ENCODE measurements at regions not wholly inside any gene's neighbourhood (a gene's known extent, or its start where the extent isn't known, plus 50 kb on each side); places are given as distances from the start of the nearest gene placed in this dataset.

GRCh38 chr13:33707449-33707848, 110.5 kb upstream of the RFC3 start:
- no peaks in the 10 kb centered on the region for H3K27me3 ChIP-seq (replicated peaks; ENCODE audit: insufficient read depth, low read length)
- H3K4me3 ChIP-seq (ENCODE audit: low read length) = no peak overlapping the region
- no peaks in the 10 kb centered on the region for H3K9me3 ChIP-seq (replicated peaks; ENCODE audit: insufficient read depth, low read length)
- H3K27ac ChIP-seq (ENCODE audit: low read length) = no peak overlapping the region
- no peaks in the 10 kb centered on the region for H3K9me2 ChIP-seq (replicated peaks; ENCODE audit: insufficient read depth, low read length)
- H2AFZ ChIP-seq (ENCODE audit: low read length) = no peak overlapping the region
- H3K9ac ChIP-seq (ENCODE audit: low read length) = no peak overlapping the region
- no peaks in the 10 kb centered on the region for H3K79me2 ChIP-seq (ENCODE audit: low read length)
- H4K20me1 ChIP-seq (ENCODE audit: insufficient read depth, low read length) = no peaks in the 10 kb centered on the region
- H3F3A ChIP-seq (ENCODE audit: insufficient read depth, low read length) = no peaks in the 10 kb centered on the region
- no peak overlapping the region for H3K4me2 ChIP-seq (ENCODE audit: low read depth, low read length)
- no peak for DNase-seq
- TF ChIP-seq EZH2phosphoT487 (IDR thresholded peaks at IDR 0.05; ENCODE audit: low read length) (no peak), EZH2 (optimal IDR thresholded peaks at IDR 0.05; ENCODE audit: low read depth, low read length) (no peak), CTCF (IDR thresholded peaks at IDR 0.05; ENCODE audit: low read length) (no peak)
- H3K36me3 ChIP-seq (replicated peaks; ENCODE audit: insufficient read depth, low read length) = no peaks in the 10 kb centered on the region
- H3K4me1 ChIP-seq (ENCODE audit: low read length) = no peaks in the 10 kb centered on the region

- no peaks in the 10 kb centered on the region for H3K9me2 ChIP-seq (replicated peaks; ENCODE audit: insufficient read depth, low read length)
- no peaks in the 10 kb centered on the region for H3K4me1 ChIP-seq (ENCODE audit: low read length)
- no peaks in the 10 kb centered on the region for H4K20me1 ChIP-seq (ENCODE audit: insufficient read depth, low read length)
- no peak overlapping the region for H3K4me3 ChIP-seq (ENCODE audit: low read length)
- no peaks in the 10 kb centered on the region for H3K36me3 ChIP-seq (replicated peaks; ENCODE audit: insufficient read depth, low read length)
- TF ChIP-seq CTCF (IDR thresholded peaks at IDR 0.05; ENCODE audit: low read length) (no peak), EZH2 (optimal IDR thresholded peaks at IDR 0.05; ENCODE audit: low read depth, low read length) (no peak), EZH2phosphoT487 (IDR thresholded peaks at IDR 0.05; ENCODE audit: low read length) (no peak)
- H3K9me3 ChIP-seq (replicated peaks; ENCODE audit: insufficient read depth, low read length) = no peaks in the 10 kb centered on the region
- H3K27me3 ChIP-seq (replicated peaks; ENCODE audit: insufficient read depth, low read length) = no peaks in the 10 kb centered on the region
- no peak overlapping the region for H2AFZ ChIP-seq (ENCODE audit: low read length)
- no peak for DNase-seq
- no peaks in the 10 kb centered on the region for H3F3A ChIP-seq (ENCODE audit: insufficient read depth, low read length)
- H3K27ac ChIP-seq (ENCODE audit: low read length) = no peak overlapping the region
- no peaks in the 10 kb centered on the region for H3K79me2 ChIP-seq (ENCODE audit: low read length)
- no peak overlapping the region for H3K4me2 ChIP-seq (ENCODE audit: low read depth, low read length)
- no peak overlapping the region for H3K9ac ChIP-seq (ENCODE audit: low read length)
These were observed 107.0 kb upstream of the RFC3 start for GRCh38 chr13:33710924-33711323.

GRCh38 chr13:33711436-33711835, 106.5 kb upstream of the RFC3 start:
- H3K9ac ChIP-seq (ENCODE audit: low read length) = no peak overlapping the region
- no peak overlapping the region for H2AFZ ChIP-seq (ENCODE audit: low read length)
- no peaks in the 10 kb centered on the region for H3K79me2 ChIP-seq (ENCODE audit: low read length)
- H3F3A ChIP-seq (ENCODE audit: insufficient read depth, low read length) = no peaks in the 10 kb centered on the region
- no peak for DNase-seq
- no peaks in the 10 kb centered on the region for H3K9me2 ChIP-seq (replicated peaks; ENCODE audit: insufficient read depth, low read length)
- H3K4me3 ChIP-seq (ENCODE audit: low read length) = no peak overlapping the region
- no peaks in the 10 kb centered on the region for H3K4me1 ChIP-seq (ENCODE audit: low read length)
- H3K27ac ChIP-seq (ENCODE audit: low read length) = no peak overlapping the region
- H3K4me2 ChIP-seq (ENCODE audit: low read depth, low read length) = no peak overlapping the region
- TF ChIP-seq CTCF (IDR thresholded peaks at IDR 0.05; ENCODE audit: low read length) = no peak
- H4K20me1 ChIP-seq (ENCODE audit: insufficient read depth, low read length) = no peaks in the 10 kb centered on the region
- H3K36me3 ChIP-seq (replicated peaks; ENCODE audit: insufficient read depth, low read length) = no peaks in the 10 kb centered on the region
- H3K27me3 ChIP-seq (replicated peaks; ENCODE audit: insufficient read depth, low read length) = no peaks in the 10 kb centered on the region
- no peaks in the 10 kb centered on the region for H3K9me3 ChIP-seq (replicated peaks; ENCODE audit: insufficient read depth, low read length)
